GM06990 (cell line): ENCODE measurements at regions not wholly inside any gene's neighbourhood (a gene's known extent, or its start where the extent isn't known, plus 50 kb on each side); places are given as distances from the start of the nearest gene placed in this dataset.

Experiments used
- DNase-seq: peaks from one replicate; pipeline ENCODE4 v3.0.0-alpha.2; 2011; ENCODE audit not compliant: insufficient read length; ENCODE audit errors: extremely low read depth
- H3K27me3 ChIP-seq: replicated peaks from 2 replicates; pipeline ENCODE4 v1.6.0; 2011; ENCODE audit warnings: low read length; ENCODE audit not compliant: control insufficient read depth, insufficient read depth
- H3K36me3 ChIP-seq: 2 replicates; pipeline ENCODE4 v1.5.1; 2011; ENCODE audit warnings: low read length; ENCODE audit not compliant: control insufficient read depth, insufficient read depth
- H3K4me3 ChIP-seq: replicated peaks from 2 replicates; pipeline ENCODE4 v1.5.1; 2011; ENCODE audit warnings: low read depth, mild to moderate bottlenecking, control low read depth, low read length
- CTCF ChIP-seq: IDR thresholded peaks from 2 replicates; pipeline ENCODE4 v1.5.1; 2011; ENCODE audit warnings: low read length, control low read depth, mild to moderate bottlenecking, inconsistent platforms; ENCODE audit not compliant: insufficient read depth, poor library complexity, severe bottlenecking

GRCh38 chr1:223460566-223461189 lies 67.5 kb downstream of the CCDC185 start:
- H3K27me3 ChIP-seq = no peaks in the 10 kb centered on the region; the same call in 1 of the 2 replicates
- DNase-seq = no peak
- H3K36me3 ChIP-seq = no peaks in the 10 kb centered on the region
- TF ChIP-seq CTCF = no peak
- H3K4me3 ChIP-seq = no peak overlapping the region

GRCh38 chr1:223462047-223462630 lies 68.9 kb downstream of the CCDC185 start:
- Histone ChIP-seq H3K4me3 (no peak overlapping the region), H3K36me3 (no peaks in the 10 kb centered on the region), H3K27me3 (no peaks in the 10 kb centered on the region; the same call in none of the 2 replicates)
- no peak for TF ChIP-seq CTCF
- no peak for DNase-seq

- Histone ChIP-seq H3K27me3 (no peaks in the 10 kb centered on the region; the same call in none of the 2 replicates), H3K4me3 (no peak overlapping the region), H3K36me3 (no peaks in the 10 kb centered on the region)
- no peak for TF ChIP-seq CTCF
- DNase-seq = no peak
These were observed 69.7 kb downstream of the CCDC185 start for GRCh38 chr1:223462866-223463404.

- no peak for TF ChIP-seq CTCF
- DNase-seq = no peak
- no peak overlapping the region for H3K4me3 ChIP-seq
- H3K36me3 ChIP-seq = no peaks in the 10 kb centered on the region
- no peaks in the 10 kb centered on the region; the same call in none of the 2 replicates for H3K27me3 ChIP-seq
These were observed 72.9 kb downstream of the CCDC185 start for GRCh38 chr1:223466151-223466550.

- no peak for TF ChIP-seq CTCF
- no peak for DNase-seq
- Histone ChIP-seq H3K4me3 (no peak overlapping the region), H3K27me3 (no peaks in the 10 kb centered on the region; the same call in none of the 2 replicates), H3K36me3 (no peaks in the 10 kb centered on the region)
These were observed 78.4 kb downstream of the CCDC185 start for GRCh38 chr1:223471566-223471965.
